ENCODE measurements at regions not wholly inside any gene's neighbourhood (a gene's known extent, or its start where the extent isn't known, plus 50 kb on each side); places are given as distances from the start of the nearest gene placed in this dataset.

GRCh38 chr5:110268283-110268682 is 458.2 kb downstream of the TMEM232 start:
- TF ChIP-seq, protein P1, sequence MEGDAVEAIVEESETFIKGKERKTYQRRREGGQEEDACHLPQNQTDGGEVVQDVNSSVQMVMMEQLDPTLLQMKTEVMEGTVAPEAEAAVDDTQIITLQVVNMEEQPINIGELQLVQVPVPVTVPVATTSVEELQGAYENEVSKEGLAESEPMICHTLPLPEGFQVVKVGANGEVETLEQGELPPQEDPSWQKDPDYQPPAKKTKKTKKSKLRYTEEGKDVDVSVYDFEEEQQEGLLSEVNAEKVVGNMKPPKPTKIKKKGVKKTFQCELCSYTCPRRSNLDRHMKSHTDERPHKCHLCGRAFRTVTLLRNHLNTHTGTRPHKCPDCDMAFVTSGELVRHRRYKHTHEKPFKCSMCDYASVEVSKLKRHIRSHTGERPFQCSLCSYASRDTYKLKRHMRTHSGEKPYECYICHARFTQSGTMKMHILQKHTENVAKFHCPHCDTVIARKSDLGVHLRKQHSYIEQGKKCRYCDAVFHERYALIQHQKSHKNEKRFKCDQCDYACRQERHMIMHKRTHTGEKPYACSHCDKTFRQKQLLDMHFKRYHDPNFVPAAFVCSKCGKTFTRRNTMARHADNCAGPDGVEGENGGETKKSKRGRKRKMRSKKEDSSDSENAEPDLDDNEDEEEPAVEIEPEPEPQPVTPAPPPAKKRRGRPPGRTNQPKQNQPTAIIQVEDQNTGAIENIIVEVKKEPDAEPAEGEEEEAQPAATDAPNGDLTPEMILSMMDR (IDR thresholded peaks at IDR 0.05), result no peak
- TF ChIP-seq POLR2A (IDR thresholded peaks at IDR 0.05) (no peak), POLR2AphosphoS5 (IDR thresholded peaks at IDR 0.05) (no peak), EP300 (IDR thresholded peaks at IDR 0.05) (no peak)
